Sigmoid colon (tissue), 4 donors: ENCODE measurements at regions not wholly inside any gene's neighbourhood (a gene's known extent, or its start where the extent isn't known, plus 50 kb on each side); places are given as distances from the start of the nearest gene placed in this dataset.

Source experiments
- EP300 ChIP-seq, 4 donors: sonication (generic); formaldehyde crosslinking; IDR thresholded peaks; one replicate each; pipeline ENCODE4 v1.6.1; 2017; ENCODE audit warnings: antibody characterized with exemption in 4 of 4
- TF ChIP-seq, protein P1 (sequence below), 4 experiments: fragments of 450-650 bp in 3 of 4; fragments of 200-600 bp in 1 of 4; IDR thresholded peaks; one replicate each; pipeline ENCODE4 v1.5.1; 2016 to 2019; ENCODE audit warnings: antibody characterized with exemption in 4 of 4, mild to moderate bottlenecking in 3 of 4, moderate library complexity in 2 of 4

DNA sequence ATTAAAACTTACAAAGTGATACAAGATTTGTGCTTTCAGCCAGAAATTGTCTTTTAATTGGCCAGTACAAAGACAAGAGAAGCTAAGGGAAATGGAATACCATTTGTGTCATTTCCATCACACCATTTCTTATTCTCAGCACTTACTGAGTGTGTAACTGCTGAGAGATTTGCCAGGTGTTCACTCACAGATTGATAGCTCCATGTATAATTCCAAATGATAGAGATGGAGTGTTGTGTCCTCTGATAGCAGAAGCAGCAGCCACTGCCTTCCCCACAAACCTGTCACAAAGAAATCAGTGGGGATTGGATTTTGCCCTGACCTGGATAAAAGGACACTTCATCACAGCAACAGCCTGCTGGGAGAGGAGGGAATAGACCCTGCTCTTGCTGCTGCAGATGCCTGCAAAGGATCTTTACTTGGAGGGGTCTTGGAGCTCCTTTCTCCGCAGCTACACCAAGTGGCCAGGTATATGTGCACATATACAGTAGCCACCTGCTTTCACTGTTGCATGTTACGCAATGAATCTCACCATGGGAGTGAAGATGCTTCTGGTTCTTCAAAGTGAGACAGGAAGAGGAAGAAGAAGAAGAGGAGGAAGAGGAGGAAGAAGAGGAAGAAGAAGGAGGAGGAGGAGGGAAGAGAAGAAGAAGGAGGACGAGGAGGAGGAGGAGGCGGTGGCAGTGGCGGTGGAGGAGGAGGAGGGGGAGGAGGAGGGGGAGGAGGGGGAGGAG, 78.7 kb upstream of the KCNJ15 start:
- TF ChIP-seq, protein P1, sequence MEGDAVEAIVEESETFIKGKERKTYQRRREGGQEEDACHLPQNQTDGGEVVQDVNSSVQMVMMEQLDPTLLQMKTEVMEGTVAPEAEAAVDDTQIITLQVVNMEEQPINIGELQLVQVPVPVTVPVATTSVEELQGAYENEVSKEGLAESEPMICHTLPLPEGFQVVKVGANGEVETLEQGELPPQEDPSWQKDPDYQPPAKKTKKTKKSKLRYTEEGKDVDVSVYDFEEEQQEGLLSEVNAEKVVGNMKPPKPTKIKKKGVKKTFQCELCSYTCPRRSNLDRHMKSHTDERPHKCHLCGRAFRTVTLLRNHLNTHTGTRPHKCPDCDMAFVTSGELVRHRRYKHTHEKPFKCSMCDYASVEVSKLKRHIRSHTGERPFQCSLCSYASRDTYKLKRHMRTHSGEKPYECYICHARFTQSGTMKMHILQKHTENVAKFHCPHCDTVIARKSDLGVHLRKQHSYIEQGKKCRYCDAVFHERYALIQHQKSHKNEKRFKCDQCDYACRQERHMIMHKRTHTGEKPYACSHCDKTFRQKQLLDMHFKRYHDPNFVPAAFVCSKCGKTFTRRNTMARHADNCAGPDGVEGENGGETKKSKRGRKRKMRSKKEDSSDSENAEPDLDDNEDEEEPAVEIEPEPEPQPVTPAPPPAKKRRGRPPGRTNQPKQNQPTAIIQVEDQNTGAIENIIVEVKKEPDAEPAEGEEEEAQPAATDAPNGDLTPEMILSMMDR (IDR thresholded peaks at IDR 0.05), result no peak
- no peak for TF ChIP-seq EP300 (IDR thresholded peaks at IDR 0.05)
